Small intestine (tissue), 7 donors: ENCODE measurements at regions not wholly inside any gene's neighbourhood (a gene's known extent, or its start where the extent isn't known, plus 50 kb on each side); places are given as distances from the start of the nearest gene placed in this dataset.

Source experiments
- DNase-seq, 2 donors: peaks; one replicate each; pipeline versions ENCODE4 v3.0.0 to v3.0.0-alpha.2; 2013
- FAIRE-seq: peaks from 2 replicates; lab custom pipeline; 2012; peaks lifted over from hg19 to GRCh38; lab: Jason Lieb, UNC
- H3K27ac ChIP-seq, 3 donors: one replicate each; pipeline ENCODE4 v1.5.1; 2013; ENCODE audit warnings: low read length in 2 of 3, mild to moderate bottlenecking in 2 of 3, control low read depth in 1 of 3, inconsistent platforms in 1 of 3, low read depth in 1 of 3, moderate library complexity in 1 of 3
- H3K27me3 ChIP-seq, 3 donors: one replicate each; pipeline ENCODE4 v1.6.1; 2013; ENCODE audit warnings: low read length in 3 of 3, inconsistent platforms in 1 of 3; ENCODE audit not compliant: control insufficient read depth in 3 of 3, insufficient read depth in 3 of 3
- H3K36me3 ChIP-seq, 3 donors: one replicate each; pipeline ENCODE4 v1.6.1; 2013; ENCODE audit warnings: low read length in 3 of 3, inconsistent platforms in 1 of 3, low read depth in 1 of 3, mild to moderate bottlenecking in 1 of 3, moderate library complexity in 1 of 3; ENCODE audit not compliant: control insufficient read depth in 3 of 3, insufficient read depth in 2 of 3
- H3K4me1 ChIP-seq, 3 donors: one replicate each; pipeline ENCODE4 v1.6.1; 2013; ENCODE audit warnings: low read length in 2 of 3, inconsistent platforms in 1 of 3, low read depth in 1 of 3, mild to moderate bottlenecking in 1 of 3, moderate library complexity in 1 of 3; ENCODE audit not compliant: control insufficient read depth in 3 of 3, insufficient read depth in 2 of 3
- H3K4me3 ChIP-seq, 3 donors: one replicate each; pipeline ENCODE4 v1.5.1; 2013; ENCODE audit warnings: low read length in 3 of 3, control low read depth in 1 of 3, inconsistent platforms in 1 of 3, low read depth in 1 of 3, mild to moderate bottlenecking in 1 of 3, moderate library complexity in 1 of 3
- H3K9me3 ChIP-seq, 2 donors: one replicate each; pipeline ENCODE4 v1.6.1; 2013; ENCODE audit warnings: low read depth in 1 of 2, low read length in 1 of 2; ENCODE audit not compliant: control insufficient read depth in 2 of 2, insufficient read depth in 1 of 2
- WGBS, 3 donors: extraction: QIAGEN DNeasy Blood & Tissue Kit; methylation state at CpG; one replicate each; pipeline ENCODE4 v1.1.7; 2013; 5-methylcytosine and 5-hydroxymethylcytosine counted together
- donor health status: healthy with polysubstance abuse.
- donor health status: control.
- donor health status: control.
- donor health status: Bipolar disorder and iron deficiency.
- donor health status: healthy.

- Histone ChIP-seq H3K4me3 (no peak overlapping the region), H3K36me3 (no peaks in the 10 kb centered on the region), H3K9me3 (no peaks in the 10 kb centered on the region), H3K27ac (no peak overlapping the region), H3K4me1 (peaks cover 0 to 4% (median 0%) of the 10 kb centered on the region in 3 donors), H3K27me3 (no peaks in the 10 kb centered on the region)
- DNase-seq: no peak
- WGBS, 3 donors: 54 to 65% (median 62%) methylated on average over 2 of the region's 2 CpGs
- no peak for FAIRE-seq
Observed at GRCh38 chr17:15893658-15894024, 51.3 kb upstream of the ADORA2B start.

GRCh38 chr17:15894258-15894657 lies 50.7 kb upstream of the ADORA2B start:
- Histone ChIP-seq H3K9me3 (no peaks in the 10 kb centered on the region), H3K4me3 (no peak overlapping the region), H3K27ac (no peak overlapping the region), H3K4me1 (peaks cover 0 to 4% (median 0%) of the 10 kb centered on the region in 3 donors), H3K36me3 (no peaks in the 10 kb centered on the region), H3K27me3 (no peaks in the 10 kb centered on the region)
- FAIRE-seq (no peak), DNase-seq (no peak)
- WGBS, 3 donors: 76 to 77% (median 76%) methylated on average over 5 of the region's 5 CpGs

- Histone ChIP-seq H3K27me3 (no peaks in the 10 kb centered on the region), H3K27ac (no peak overlapping the region), H3K9me3 (no peaks in the 10 kb centered on the region), H3K36me3 (no peaks in the 10 kb centered on the region), H3K4me1 (peaks cover 0 to 4% (median 0%) of the 10 kb centered on the region in 3 donors), H3K4me3 (no peak overlapping the region)
- DNase-seq (no peak), FAIRE-seq (no peak)
- 89 to 94% (median 92%) methylated on average over 12 of the region's 12 CpGs for WGBS, 3 donors
Observed at GRCh38 chr17:15894913-15895658, 49.8 kb upstream of the ADORA2B start.
